Stimulated activated CD8-positive, alpha-beta memory T cell treated with anti-CD3 and anti-CD28 coated beads, Interleukin-7, amount 100 ng/mL, for 1 hour (primary cell): ENCODE measurements at regions not wholly inside any gene's neighbourhood (a gene's known extent, or its start where the extent isn't known, plus 50 kb on each side); places are given as distances from the start of the nearest gene placed in this dataset.

Source experiments
- DNase-seq, 2 donors: peaks; one replicate each; pipeline ENCODE4 v3.0.0-alpha.2; 2020; ENCODE audit warnings: low read depth in 2 of 2

GRCh38 chr3:30114918-30115317 is 491.5 kb upstream of the TGFBR2 start:
- DNase-seq: no peak

GRCh38 chr3:30122359-30122758 is 484.0 kb upstream of the TGFBR2 start:
- DNase-seq: no peak

DNA sequence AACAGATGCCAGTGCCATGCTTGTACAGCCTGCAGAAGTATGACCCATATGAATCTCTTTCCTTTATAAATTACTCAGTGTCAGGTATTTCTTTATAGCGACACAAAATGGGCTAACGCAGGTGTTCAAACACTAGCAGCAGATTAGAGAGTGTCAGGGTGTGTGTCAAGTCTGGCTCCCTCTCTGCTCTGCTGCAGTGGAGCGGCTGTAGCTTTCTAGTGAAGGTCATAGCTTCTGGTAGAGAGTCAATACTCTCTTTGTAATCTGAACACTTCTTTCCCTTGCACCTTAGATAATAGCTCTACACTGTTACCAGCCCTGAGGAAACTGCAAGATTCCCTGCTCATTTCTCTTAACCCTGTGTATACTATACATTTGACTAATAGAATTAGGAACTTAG is 483.2 kb upstream of the TGFBR2 start:
- DNase-seq: no peak

DNA sequence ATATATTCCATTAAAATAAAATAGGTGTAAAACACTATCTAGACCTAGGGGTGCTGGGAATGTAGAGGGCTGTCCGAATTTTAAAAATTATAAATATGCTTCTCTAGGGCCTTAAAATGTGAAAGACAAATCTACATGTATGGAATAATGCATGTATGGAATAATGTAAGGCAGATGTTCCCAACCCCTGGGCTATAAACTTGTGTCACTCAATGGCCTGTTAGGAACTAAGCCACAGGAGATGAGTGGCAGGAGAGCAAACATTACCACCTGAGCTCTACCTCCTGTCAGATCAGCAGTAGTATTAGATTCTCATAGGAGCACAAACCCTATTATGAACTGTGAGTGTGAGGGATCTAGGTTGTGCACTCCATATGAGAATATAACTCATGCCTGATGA is 482.6 kb upstream of the TGFBR2 start:
- no peak for DNase-seq

DNA sequence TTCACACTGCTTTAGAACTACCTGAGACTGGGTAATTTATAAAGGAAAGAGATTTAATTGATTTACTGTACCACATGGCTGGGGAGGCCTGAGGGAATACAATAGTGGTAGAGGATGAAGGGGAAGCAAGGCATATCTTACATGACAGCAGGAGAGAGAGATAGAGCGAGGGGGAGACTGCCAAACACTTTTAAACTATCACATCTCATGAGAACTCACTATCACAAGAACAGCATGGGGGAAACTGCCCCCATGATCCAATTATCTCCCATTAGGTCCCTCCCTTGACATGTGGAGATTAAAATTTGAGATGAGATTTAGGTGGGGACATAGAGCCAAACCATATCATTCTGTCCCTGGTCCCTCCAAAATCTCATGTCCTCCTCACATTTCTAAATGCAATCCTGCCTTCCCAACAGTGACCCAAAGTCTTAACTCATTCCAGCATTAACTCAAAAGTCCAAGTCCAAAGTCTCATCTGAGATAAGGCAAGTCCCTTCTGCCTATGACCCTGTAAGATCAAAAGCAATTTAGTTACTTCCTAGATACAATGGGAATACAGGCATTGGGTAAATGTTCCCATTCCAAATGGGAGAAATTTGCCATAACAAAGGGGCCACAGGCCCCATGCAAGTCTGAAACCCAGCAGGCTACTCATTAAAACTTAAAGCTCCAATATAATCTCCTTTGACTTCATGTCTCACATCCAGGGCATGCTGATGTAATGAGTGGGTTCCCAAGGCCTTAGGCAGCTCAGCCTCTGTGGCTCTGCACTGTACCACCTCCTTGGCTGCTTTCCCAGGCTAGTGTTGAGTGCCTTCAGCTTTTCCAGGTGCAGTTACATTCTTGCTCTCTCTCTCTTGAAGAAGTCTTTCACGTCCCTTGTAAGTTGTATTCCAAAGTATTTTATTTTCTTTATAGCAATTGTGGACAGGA is 481.7 kb upstream of the TGFBR2 start:
- DNase-seq: no peak

GRCh38 chr3:30129765-30130164 is 476.6 kb upstream of the TGFBR2 start:
- no peak for DNase-seq

DNA sequence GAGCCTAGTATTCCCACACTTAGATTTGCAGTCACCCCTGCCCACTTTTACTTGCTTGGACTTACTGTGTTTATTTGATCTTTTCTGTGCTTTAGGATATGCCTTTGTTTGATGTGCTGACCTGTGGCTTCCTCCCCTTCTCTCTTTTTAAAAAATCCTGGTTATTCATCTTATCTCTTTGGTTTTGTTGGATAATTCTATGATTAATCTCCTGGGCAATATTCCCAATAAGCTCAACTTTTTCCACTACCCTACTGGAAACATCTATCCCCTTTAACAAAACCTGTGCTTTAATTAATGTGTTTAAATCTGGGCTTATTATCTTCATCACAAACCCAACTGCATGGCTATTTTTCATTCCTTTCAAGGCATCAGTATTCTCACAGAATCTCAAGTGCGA is 476.0 kb upstream of the TGFBR2 start:
- no peak for DNase-seq

- no peak for DNase-seq
Measured at GRCh38 chr3:30131191-30131590, 475.2 kb upstream of the TGFBR2 start.

DNA sequence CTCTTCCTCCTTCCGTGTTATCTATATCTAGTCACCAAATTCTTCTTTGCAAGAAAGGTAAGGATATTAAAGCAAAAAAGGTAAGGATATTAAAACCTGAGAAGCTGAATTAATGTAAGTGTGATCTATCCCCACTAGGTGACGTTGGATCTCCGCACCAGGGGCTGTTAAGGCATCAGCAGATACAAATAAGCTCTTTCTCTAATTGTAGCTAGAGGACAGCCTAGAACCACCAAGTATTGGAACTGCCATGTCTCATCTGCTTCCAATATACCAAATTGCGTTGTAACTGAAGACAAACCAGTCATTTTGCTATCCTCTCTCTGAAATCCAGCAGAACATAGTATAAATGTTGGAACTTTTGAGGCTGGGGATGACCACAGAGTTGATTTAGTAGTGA is 471.2 kb upstream of the TGFBR2 start:
- DNase-seq: no peak

DNA sequence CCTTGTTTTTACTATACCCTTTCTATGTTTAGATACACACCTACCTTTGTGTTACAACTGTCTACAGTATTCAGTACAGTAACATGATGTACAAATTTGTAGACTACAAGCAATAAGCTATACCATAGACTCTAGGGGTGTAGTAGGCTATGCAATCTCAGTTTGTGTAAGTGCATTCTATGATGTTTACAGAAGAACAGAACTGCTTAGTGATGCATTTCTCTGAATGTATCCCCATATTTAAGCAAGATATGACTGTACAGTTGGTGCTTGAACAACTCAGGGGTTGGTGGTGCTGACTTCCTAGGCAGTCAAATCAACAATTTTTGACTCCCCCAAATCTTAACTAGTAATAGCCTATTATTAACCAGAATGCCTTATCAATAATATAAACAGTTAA is 467.1 kb upstream of the TGFBR2 start:
- DNase-seq: no peak

GRCh38 chr3:30140356-30141075 is 465.9 kb upstream of the TGFBR2 start:
- no peak for DNase-seq

GRCh38 chr3:30141178-30141581 is 465.2 kb upstream of the TGFBR2 start:
- no peak for DNase-seq

GRCh38 chr3:30141927-30142326 is 464.5 kb upstream of the TGFBR2 start:
- no peak for DNase-seq

DNA sequence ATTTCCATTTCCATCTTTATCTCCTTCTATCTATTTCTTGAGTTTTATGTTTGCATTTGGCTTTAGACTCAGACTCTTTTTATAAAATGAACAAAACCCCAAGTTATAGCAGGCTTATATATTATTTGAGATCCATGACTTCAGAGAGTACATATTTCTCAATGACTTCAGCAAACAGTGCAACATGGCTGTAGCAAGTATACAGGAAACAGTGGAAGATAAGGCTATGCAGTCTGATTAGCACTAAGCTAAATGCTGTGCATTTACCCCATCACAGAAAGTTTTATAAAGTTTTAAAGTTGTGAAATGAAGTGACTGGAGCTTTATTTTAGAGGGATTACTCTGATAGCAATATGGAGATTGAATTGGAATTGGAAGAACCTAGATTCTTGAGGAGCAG is 463.5 kb upstream of the TGFBR2 start:
- no peak for DNase-seq

DNA sequence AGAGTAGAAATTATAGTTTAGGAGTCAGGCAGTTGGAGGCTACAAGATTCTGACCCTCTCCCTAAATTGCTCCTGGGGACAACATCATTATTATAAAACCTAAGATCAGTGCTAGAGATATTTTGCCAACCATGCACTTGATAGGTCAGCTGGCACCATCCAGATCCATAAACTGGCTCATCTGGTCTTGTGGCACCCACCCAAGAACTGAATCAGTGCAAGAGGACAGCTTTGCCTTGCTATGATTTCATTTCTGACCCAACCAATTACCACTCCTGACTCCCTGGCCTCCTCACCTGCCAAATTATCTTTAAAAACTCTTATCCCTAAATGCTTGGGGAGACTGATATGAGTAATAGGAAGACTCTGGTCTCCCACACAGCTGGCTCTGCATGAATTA is 461.1 kb upstream of the TGFBR2 start:
- DNase-seq: no peak

DNA sequence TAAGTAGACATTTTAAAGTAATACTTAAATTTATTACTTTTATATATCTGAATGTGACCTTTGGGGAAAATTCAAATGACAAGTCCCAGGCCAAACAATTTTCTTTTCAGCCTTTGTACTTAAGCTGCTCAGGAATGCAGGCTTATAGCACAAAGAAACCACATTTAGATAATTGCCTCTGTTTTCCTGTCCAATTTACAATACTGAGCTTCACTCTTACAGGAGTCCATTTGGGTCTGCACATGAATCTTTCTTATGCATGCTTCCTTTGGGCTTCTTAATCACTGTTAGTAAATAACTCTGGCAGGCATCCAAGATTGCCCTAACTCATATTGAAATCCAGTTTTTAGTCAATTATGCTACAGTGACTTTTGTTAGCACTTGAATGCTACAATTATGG is 459.4 kb upstream of the TGFBR2 start:
- no peak for DNase-seq

DNA sequence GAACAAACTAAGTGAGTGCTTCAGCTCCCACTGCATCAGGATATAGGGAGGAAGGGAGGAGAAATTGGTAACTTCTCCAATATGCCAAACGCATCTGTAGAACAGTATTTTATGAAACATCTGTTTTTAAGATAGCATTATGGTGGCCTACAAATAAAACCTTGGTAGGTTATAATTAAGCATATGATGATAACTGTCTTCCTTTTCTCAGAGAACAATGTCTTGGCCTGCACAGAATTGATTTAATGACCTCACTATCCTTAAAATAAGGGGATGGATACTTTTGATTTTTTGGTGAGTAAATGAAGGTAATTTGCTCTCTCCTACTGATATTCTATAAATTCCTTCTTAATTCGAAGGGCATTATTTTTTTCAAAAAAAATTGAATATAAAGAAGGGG is 451.5 kb upstream of the TGFBR2 start:
- no peak for DNase-seq

GRCh38 chr3:30155755-30156154 is 450.6 kb upstream of the TGFBR2 start:
- DNase-seq: no peak

- DNase-seq: no peak
Measured at GRCh38 chr3:30156586-30157498, 449.6 kb upstream of the TGFBR2 start.

- no peak for DNase-seq
Measured at GRCh38 chr3:30161375-30161774, 445.0 kb upstream of the TGFBR2 start.

DNA sequence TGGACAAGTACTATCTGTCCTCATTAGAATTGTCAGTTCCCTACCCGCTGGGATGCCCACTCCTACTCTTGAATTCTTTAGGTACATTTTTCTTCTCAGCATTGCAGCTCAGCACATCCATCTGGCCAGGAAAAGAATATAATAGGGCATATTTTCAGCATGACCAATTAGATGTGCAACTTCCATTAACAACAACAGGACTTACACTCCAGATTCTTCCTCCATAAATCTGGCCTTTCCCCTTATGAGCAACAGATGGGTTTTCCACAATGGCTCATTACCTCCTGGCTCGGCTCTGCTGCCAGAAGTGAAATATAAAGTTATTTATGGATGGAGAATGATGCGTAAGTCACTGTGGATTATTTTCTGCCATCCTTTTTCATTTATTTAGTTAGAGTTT is 443.8 kb upstream of the TGFBR2 start:
- no peak for DNase-seq

GRCh38 chr3:30166535-30166934 is 439.9 kb upstream of the TGFBR2 start:
- DNase-seq: no peak
